HG02571 (cell line): ENCODE measurements at regions not wholly inside any gene's neighbourhood (a gene's known extent, or its start where the extent isn't known, plus 50 kb on each side); places are given as distances from the start of the nearest gene placed in this dataset.

Source experiments
- ATAC-seq: cut with Tn5 transposase; IDR thresholded peaks from one replicate; pipeline ENCODE4 v1.9.1; 2021; ENCODE audit warnings: mild to moderate bottlenecking, moderate library complexity; ENCODE audit not compliant: unreplicated experiment

DNA sequence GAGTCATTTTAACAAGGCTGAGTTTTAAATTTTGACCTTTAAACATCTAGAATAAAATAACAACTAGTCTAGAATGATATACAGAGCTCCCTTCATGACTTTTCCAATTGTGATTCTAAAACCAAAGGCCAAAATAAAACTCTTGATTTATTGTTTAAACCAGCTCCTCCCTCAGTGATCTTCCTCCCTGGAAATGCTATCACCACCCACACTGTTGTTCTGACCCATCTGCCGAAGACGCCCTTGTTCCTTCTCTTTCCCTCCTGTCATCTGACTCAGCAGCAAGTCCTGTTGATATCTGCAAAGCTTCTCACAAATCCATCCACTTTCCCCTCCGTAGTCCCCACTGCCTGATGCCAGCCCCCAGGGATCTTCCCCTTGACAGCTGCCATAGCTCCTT, 231.6 kb upstream of the DYNLRB2 start:
- no peak for ATAC-seq

DNA sequence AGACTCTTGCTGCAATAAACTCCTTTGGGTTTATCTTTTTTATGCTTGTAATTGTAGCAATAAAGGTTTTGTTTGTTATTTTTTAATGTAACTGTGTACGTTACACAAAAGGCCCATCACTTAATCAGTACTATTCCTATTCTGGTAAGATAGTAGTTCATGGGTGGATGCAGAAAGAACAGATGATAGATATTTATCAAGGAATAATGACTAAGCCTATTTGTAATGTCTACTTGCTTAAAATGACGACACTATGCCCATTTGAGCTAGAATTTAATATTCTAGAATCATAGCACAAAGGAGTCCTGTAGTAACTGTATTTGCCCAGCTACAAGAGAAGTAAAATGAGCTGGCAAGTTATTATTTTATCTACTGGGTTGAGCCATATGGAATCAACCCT, 235.4 kb upstream of the DYNLRB2 start:
- no peak for ATAC-seq

DNA sequence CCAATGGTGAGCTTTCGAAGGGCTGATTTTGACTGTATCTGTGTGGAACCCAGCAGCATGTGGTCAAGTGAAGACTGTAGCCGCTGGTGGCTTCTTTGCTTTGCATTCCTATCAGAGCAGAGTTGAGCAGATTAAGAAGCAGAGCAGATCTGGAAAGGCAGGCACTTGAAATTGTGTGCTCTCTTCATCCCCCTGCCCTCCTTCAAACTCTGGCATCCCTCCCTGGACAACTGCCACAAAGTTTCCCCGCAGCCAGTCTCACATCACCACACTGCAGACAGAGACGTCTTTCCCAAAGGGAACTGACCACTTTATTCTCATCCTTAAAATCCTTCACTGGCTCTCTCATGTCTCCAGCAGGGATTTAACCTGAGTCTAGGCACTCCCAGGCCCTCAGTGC, 237.1 kb upstream of the DYNLRB2 start:
- no peak for ATAC-seq

DNA sequence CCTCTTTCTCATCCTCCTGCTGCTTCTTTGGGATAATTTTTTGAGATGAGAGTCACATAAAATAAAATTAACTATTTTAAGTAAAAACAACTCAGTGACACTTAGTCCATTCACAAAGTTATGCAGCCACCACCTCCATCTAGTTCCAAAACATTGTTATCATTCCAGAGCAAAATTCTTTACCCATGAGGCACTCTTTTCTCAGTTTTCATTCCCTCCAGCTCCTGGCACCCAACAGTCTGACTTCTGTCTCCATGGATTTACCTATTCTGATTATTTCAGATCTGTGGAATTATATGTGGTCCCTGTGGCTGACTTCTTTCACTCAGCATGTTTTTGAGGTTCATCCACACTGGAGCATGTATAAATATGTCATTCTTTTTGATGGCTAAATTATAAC, 239.9 kb upstream of the DYNLRB2 start:
- no peak for ATAC-seq

DNA sequence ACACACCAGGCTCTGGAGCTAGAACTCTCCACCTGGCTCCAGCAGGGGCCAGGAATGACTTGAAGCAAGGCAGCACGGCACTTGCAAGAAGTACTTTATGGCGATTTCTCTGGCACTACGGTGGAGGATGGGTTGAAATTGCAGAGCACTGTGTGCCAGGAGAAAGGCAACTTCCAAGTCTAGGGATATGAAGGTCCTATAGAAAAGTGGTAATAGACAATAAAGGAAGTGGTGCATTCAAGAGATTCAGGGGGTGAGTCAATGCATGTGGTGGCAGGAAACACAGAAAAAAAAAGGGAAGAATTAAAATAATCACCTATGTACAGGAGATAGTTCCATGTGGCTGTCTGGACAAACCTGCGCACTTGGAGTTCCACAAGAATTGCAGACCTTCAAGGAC, 240.3 kb upstream of the DYNLRB2 start:
- ATAC-seq = no peak

DNA sequence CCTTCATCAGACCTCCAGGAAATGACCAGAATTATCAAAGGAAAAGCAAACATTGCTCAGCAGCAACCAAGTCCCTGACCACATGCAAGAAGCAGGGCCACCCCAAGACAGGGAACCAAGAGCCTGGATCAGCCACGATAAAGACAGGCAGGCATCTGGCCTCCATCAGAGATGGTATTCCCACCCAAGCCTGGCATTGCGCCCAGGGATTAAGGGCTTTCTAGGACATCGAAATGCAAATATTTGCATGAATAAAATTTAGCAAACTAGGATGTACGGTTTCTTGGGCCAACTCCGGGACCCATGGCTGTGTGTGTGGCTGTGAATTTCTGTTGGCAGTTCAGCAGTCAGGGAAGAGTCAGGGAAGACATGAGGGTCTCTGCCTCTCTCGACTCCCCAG, 241.4 kb upstream of the DYNLRB2 start:
- ATAC-seq = no peak

DNA sequence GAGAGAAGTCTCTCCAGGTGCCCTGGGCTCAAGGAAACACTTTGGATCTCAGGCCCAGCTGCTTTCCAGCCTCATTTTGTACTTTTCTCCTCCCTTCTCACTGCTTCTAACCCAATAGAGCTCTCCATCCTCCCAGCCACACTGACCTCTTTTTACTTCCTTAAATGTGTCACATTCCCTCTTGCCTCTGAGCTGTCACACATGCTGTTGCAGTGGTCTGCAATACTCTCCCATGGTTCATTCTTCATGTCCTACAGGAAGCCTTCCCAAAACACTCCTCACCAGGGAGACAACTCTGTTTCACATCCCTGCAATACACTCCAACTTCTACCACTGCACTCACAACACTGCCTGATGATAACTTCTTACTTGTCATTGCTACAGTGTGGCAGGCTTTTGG, 242.1 kb upstream of the DYNLRB2 start:
- ATAC-seq = no peak

DNA sequence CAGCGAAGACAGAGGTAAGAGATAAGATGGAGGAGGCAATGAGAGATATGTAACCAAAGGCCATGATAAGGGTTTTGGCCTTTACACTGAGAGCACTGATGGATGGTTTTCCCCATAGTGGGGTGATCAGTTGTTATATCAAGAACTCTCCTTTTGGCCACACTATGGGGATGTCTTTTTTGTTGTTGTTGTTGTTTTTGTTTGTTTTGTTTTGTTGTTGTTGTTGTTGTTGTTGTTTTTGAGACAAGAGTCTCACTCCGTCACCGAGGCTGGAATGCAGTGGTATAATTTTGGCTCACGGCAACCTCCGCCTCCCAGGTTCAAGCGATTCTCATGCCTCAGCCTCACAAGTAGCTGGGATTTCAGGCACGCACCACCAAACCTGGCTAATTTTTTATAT, 244.8 kb upstream of the DYNLRB2 start:
- ATAC-seq = no peak

DNA sequence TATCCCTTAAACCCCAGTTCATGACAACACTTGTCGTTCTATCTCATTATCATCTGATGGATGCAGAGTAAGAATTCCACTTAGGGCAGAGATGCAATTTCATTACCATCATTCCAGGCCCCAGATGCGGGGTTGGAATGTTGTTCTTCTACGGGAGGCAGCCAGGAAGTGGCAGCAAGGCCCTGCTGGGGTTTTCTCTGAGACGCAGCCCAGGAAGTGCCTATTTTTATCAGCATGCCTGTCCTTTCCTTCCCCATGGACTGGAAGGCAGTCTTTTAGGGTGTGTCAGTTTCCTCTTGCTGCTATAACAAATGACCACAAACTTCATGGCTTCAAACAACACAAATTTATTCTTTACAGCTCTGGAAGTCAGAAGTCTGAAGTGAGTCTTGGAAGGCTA, 246.6 kb upstream of the DYNLRB2 start:
- no peak for ATAC-seq

DNA sequence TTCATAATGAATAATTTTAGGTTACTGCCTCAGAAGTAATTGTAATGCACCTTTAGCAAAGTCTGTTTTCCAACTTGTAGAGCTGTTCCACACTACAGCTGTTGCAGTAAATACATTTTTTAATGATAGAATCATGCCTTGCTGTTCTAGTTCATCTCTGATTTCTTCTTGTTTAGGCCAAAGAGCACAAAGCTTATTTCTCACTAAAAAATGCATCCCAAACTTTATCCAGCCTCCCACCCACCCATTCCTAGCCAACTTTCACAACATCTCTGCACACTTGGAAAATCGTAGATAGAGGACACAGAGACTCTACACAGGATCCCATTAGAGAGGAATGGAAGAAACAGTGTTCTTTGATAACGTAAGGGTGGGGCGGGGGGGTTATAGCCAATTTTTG, 252.2 kb upstream of the DYNLRB2 start:
- no peak for ATAC-seq

DNA sequence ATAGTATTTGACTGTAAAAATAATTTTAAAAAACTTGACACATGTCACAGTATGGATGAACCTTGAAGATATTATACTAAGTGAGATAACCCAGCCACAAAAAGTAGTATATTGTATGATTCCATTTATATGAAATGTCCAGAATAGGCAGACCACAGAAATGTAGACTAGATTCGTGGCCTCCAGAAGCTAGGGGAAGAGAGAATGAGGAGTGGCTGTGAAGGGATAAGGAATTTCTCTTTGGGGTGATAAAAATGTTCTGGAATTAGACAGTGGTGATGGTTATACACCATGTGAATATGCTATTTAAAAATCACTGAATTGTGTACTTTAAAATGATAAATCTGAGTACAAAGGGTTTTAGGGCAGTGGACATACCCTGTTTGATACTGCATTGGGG, 253.1 kb upstream of the DYNLRB2 start:
- ATAC-seq = no peak

DNA sequence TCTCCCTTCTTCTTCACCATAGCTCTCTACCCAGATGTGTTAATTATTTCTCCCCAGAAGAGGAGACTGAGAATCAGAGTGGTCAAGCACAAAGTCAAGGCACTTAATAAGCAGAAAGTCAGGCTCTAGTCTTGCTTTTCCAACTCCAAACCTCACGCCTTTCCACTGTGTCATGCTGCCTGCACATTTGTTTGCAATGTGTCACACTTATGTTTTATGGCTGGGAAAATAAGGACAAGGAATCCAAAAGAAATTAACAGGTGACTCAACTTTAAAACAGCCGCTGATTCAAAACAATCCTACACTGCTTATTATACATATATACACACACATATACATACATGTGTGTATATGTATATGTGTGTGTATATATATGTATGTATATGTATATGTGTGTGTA, 255.7 kb upstream of the DYNLRB2 start:
- no peak for ATAC-seq

DNA sequence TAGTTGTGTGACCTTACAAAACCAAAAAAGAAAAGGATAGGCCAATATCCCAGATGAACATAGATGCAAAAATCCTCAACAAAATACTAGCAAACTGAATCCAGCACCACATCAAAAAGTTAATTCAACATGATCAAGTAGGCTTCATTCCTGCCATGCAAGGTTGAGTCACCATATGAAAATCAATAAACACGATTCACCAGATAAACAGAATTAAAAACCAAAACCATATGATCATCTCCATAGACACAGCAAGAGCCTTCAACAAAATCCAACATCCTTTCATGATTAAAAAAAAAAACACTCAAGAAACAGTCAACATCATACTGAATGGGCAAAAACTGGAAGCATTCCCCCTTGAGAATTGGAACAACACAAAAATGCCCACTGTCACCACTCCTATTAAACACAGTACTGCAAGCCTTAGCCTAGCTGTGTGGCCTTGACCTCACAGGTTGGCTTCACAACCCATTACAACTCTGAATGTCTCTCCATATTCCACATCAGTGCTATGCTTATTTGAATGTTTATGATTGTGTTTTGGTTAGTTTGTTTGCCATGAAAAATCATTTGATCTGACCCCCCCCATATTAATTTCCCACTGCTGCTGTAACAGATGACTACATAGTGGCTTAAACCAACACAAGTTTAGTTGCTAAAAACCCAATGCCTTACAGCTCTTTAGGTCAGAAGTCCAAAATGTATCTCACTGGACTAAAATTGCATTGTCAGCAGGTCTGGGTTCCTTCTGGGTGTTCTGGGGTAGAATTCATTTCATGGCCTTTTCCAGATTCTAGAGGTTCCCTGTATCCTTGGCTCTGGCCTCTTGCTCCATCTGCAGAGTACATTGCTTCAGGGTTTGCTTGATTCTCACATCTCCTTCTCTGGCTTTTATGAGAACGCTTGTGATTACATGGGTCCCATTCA, 257.1 kb upstream of the DYNLRB2 start:
- no peak for ATAC-seq

DNA sequence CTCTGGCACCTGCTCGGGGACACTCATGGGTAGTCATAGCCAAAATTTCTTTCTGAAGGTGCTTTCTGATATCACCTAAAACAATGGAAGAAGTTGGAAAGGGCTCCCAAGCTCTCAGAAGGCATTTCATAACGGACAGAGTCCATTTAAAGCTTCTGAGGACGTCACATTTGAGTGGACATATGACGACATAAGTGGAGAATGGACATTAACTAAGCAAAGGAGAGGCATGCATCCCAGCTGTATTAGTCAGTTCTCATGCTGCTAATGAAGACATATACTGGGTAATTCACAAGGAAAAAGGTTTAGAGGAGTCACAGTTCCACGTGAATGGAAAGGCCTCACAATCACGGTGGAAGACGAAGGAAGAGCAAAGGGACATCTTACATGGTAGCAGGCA, 260.2 kb upstream of the DYNLRB2 start:
- no peak for ATAC-seq

DNA sequence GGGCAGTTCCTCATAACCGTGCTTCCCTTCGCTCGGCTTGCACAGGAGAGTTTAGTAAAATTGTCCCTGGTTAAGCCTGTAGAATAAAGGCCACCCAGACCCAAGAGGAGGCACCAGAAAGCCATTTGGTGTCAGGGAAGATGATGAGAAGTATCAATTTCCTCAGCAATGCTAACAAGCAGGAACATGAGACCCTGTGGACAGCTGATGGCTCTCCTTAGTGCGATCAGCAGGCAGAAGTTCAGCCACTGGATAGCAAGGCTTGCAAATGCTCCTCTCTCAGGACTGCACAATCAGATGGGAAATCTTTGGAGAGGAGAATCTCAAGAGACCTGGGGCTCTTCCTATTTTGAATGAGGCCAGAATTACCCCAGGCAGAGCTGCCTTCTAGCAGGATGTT, 261.1 kb upstream of the DYNLRB2 start:
- ATAC-seq = no peak

DNA sequence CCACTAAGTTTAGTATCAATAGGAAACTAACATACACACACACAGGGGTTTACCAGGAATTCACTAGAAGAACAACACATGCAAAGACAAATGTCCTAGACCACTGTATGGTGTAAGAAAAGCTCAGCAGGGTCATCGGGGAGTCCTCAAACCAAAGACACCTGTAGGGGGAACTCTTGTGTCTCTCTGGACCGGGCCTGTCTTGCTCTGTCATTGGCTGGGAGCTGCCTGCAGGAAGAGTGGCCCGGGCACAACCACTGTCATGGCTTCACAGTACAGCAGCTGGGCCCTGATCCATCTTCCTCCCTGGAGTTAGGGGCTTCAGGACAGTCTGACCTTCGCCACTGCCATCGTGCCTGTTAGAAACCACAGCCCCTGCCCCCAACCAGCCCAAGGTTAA, 263.6 kb upstream of the DYNLRB2 start:
- no peak for ATAC-seq

DNA sequence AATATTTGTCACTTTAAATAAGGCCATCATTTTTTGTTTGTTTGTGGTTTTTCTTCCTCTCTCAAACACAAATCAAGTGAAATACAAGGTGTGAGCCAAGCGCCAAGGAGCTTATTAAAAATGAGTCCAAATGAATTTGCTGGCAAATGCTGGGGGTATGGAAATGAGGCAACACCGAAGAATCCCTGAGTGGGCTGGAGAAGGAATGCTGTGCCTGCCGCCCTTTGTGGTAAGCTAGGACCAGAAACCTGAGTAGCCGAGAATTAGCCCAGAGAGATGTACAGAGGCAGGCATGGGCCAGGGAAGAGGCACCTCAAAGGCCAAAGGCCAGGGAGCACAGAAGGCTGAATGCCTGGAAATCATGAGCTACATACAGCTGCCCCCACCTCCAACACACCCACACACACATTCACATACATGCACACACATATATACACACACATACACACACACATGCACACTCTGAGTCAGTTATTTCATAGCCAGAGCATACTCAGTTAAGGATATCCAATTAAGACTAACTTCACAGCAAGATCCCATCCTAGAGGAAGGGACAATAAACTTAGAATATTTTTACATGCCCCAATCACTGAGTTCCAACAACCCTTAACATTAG, 266.1 kb upstream of the DYNLRB2 start:
- no peak for ATAC-seq

DNA sequence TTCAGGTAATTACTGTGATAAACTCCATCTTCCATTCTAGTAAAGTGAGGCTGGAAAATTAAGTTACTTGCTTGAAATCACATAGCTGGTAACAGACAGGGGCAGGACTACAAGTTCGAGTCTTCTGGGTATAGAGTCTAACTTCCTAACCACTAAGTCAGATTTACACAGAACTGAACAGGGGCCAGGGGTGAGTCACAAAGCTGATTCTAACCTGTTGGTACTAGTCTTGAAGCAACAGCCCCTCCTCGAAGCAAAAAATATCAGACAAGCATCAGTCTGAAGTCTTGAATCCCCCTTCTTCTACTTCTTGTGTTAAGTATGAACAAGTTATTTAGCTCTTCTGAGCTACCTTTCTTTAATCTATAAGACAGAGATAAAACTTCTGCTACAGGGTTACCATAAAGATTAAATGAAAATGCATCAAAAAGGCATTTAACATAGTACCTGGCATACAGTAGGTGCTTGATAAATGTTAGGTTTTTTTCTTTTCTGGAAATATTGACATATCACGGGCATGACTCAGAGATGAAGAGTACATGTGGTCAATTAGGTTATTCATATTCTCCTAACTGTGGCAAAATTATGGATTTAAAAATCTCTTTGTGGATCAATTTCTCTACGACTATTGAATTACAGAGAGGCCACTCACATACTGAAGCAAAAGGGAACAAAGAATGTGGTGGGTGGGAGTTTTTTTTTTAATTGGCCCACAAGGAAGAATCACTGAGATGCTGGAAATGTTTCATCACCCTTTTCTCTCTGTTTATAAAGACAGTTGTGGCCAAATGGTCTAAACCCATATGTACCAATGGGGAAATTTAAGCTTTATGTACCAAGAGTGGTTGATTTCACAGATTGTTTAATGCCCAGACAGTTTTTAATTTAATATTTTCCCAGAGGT, 266.9 kb upstream of the DYNLRB2 start:
- ATAC-seq = no peak

DNA sequence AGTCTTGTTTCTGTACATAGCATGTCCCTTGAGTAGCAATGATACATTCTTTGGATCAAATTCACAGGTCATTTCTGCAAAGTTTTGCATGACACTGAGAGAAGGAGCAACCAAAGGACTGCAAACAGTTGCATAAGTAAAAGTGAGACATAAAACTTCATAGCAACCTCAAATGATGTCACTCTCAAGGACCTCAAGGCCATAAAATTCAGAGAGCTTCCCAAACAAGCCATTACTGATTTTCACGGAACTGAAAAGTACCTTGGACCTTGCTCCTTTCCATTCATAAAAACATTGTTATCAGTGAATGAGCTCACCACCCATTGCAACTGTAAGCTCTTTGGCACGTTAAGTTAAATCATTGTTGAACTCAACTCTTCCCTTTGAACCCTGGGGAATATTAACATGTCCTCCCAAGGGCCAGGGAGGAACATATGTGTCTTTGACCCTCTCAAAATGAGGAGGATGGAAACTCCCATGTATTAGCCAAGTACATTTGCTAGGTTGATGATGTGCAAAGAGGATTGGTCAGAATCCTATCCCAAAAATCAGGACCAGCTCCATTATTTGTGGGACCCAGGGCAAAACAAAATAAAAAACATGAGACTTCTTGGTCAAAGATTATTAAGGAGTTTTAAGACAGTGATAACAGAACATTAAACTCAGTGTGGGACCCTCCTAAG, 275.0 kb upstream of the DYNLRB2 start:
- no peak for ATAC-seq

DNA sequence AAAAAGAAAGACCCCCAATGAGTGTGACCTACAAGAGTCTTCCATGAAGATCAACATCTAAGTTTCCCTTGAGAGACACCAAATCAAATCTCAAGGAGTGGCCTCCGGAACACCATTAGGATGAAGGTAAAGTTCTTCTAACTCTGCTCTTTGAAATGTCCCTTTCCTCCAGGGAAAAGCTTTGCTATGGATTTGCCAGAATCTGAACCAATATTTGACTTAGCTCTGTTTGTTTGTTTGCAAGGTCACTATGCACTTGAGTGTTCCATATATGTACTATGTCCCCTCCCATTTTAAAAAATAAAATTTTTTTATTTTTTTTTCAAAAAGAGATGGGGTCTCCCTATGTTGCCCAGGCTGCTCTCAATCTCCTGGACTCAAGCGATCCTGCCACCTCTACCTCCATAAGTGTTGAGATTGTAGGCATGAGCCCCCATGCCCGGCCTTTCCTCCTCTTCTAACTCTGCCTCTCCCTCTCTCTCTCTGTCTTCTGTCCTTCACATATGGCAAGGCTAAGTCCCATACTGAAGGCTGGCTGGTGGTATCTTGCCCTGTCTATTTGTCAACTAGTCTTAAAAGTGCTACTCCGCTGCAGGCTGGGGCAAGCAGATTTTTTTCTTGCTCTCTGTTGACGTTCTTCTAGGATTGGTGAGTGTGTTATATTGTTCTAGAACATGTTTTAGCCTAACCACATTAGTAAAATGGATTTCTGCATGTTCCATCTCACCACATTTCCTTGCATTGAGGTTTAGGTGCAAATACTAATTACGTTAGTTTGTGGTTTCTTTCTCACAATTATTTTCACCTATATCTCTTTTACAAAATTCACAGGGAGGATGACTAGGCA, 276.7 kb upstream of the DYNLRB2 start:
- no peak for ATAC-seq
